GM23338 (cell line): ENCODE measurements at regions not wholly inside any gene's neighbourhood (a gene's known extent, or its start where the extent isn't known, plus 50 kb on each side); places are given as distances from the start of the nearest gene placed in this dataset.
"Not testable (repeated sequence)": the region's sequence is repeated elsewhere in the genome, so short reads cannot be mapped to it uniquely, and the experiment has no call there.

Experiments
- ATAC-seq: fragments of 200-7000 bp; cut with Tn5 transposase; 3 replicates; pipeline ENCODE4 v1.9.1; 2020
- DNase-seq: peaks from one replicate; pipeline ENCODE4 v3.0.0-alpha.2; 2015; ENCODE audit warnings: low spot score
- H2AFZ ChIP-seq: fragments of 200-600 bp; sonication (generic); 2 replicates; pipeline ENCODE4 v1.8.0; 2016; ENCODE audit warnings: antibody characterized with exemption, mild to moderate bottlenecking, moderate library complexity
- H3F3A ChIP-seq: fragments of 200-600 bp; sonication (generic); replicated peaks from 2 replicates; pipeline ENCODE4 v1.8.0; 2017; ENCODE audit warnings: antibody characterized with exemption, mixed run types, low read depth
- H3K27ac ChIP-seq: fragments of 200-600 bp; sonication (generic); 2 replicates; pipeline ENCODE4 v1.6.1; 2016; ENCODE audit warnings: low read depth
- H3K27me3 ChIP-seq: fragments of 200-600 bp; sonication (generic); 2 replicates; pipeline ENCODE4 v1.8.0; 2016; ENCODE audit warnings: mild to moderate bottlenecking, mixed run types, moderate library complexity; ENCODE audit not compliant: insufficient read depth
- H3K36me3 ChIP-seq: fragments of 200-600 bp; sonication (generic); 2 replicates; pipeline ENCODE4 v1.8.0; 2016; ENCODE audit warnings: mild to moderate bottlenecking; ENCODE audit not compliant: insufficient read depth
- H3K4me1 ChIP-seq: fragments of 200-600 bp; sonication (generic); 2 replicates; pipeline ENCODE4 v1.8.0; 2016; ENCODE audit warnings: mild to moderate bottlenecking, moderate library complexity; ENCODE audit not compliant: insufficient read depth
- H3K4me2 ChIP-seq: fragments of 200-600 bp; sonication (generic); 2 replicates; pipeline ENCODE4 v1.7.1; 2017; ENCODE audit warnings: mixed run types
- H3K4me3 ChIP-seq: fragments of 200-600 bp; sonication (generic); 2 replicates; pipeline ENCODE4 v1.6.1; 2016; ENCODE audit warnings: mixed run types
- H3K79me2 ChIP-seq: fragments of 200-600 bp; sonication (generic); replicated peaks from 2 replicates; pipeline ENCODE4 v1.8.0; 2017; ENCODE audit warnings: mild to moderate bottlenecking; ENCODE audit not compliant: insufficient read depth
- H3K9me2 ChIP-seq: fragments of 200-600 bp; sonication (generic); 2 replicates; pipeline ENCODE4 v1.8.0; 2017; ENCODE audit not compliant: insufficient read depth
- H4K20me1 ChIP-seq: fragments of 200-600 bp; sonication (generic); replicated peaks from 2 replicates; pipeline ENCODE4 v1.8.0; 2017; ENCODE audit warnings: mild to moderate bottlenecking; ENCODE audit not compliant: insufficient read depth
- H3K27ac Mint-ChIP-seq: 2 replicates; pipeline ENCODE4 v1.8.0; 2020; ENCODE audit warnings: inconsistent platforms, mild to moderate bottlenecking, moderate library complexity, mixed read lengths
- H3K27me3 Mint-ChIP-seq: 3 replicates; pipeline ENCODE4 v1.8.0; 2022; ENCODE audit warnings: low read depth, mild to moderate bottlenecking, moderate library complexity, mixed read lengths, inconsistent platforms; ENCODE audit not compliant: insufficient read depth, poor library complexity
- H3K36me3 Mint-ChIP-seq: 3 replicates; pipeline ENCODE4 v1.8.0; 2021; ENCODE audit warnings: low read depth, mild to moderate bottlenecking, inconsistent platforms, moderate library complexity, mixed read lengths
- H3K4me1 Mint-ChIP-seq: 3 replicates; pipeline ENCODE4 v1.8.0; 2020; ENCODE audit warnings: mild to moderate bottlenecking, inconsistent platforms, mixed read lengths
- H3K4me3 Mint-ChIP-seq: 3 replicates; pipeline ENCODE4 v1.8.0; 2021; ENCODE audit warnings: moderate library complexity, mild to moderate bottlenecking, inconsistent platforms, mixed read lengths
- H3K9me3 Mint-ChIP-seq: 3 replicates; pipeline ENCODE4 v1.8.0; 2020; ENCODE audit warnings: moderate library complexity, mild to moderate bottlenecking, inconsistent platforms, mixed read lengths
- CREB1 ChIP-seq: fragments of 250-450 bp; sonication (Bioruptor Pico); IDR thresholded peaks from 2 replicates; pipeline ENCODE4 v1.5.0; 2020; ENCODE audit warnings: low read depth, mild to moderate bottlenecking, moderate library complexity
- CTCF ChIP-seq, 2 experiments: fragments of 200-600 bp in 1 of 2; sonication (generic) in 1 of 2; conservative IDR thresholded peaks; 2 replicates each; pipeline versions ENCODE4 v1.5.1 to v1.6.1; 2016 to 2017; ENCODE audit warnings: antibody characterized with exemption in 2 of 2, low read depth in 2 of 2, mild to moderate bottlenecking in 2 of 2, moderate library complexity in 1 of 2
- POLR2AphosphoS5 ChIP-seq: IDR thresholded peaks from 2 replicates; pipeline ENCODE4 v1.6.1; 2016; ENCODE audit warnings: antibody characterized with exemption, low read depth

GRCh38 chr3:153503873-153504272, 341.8 kb downstream of the RAP2B start (continued):
- TF ChIP-seq CTCF (conservative IDR thresholded peaks at IDR 0.05; ENCODE audit: low read depth in 2 of 2) (no peak), POLR2AphosphoS5 (no peak)

GRCh38 chr3:153506205-153506604, 344.2 kb downstream of the RAP2B start:
- not testable (repeated sequence) for H3K36me3 Mint-ChIP-seq, ATAC-seq, H3K9me2 ChIP-seq

GRCh38 chr3:153506686-153507085, 344.7 kb downstream of the RAP2B start:
- not testable (repeated sequence) for H3K36me3 Mint-ChIP-seq, H3K36me3 ChIP-seq, H3F3A ChIP-seq, H3K4me3 Mint-ChIP-seq, ATAC-seq, H3K4me1 Mint-ChIP-seq, H3K4me3 ChIP-seq, H4K20me1 ChIP-seq, H3K9me3 Mint-ChIP-seq, H3K27ac ChIP-seq, H3K27me3 ChIP-seq, H3K27ac Mint-ChIP-seq, H3K9me2 ChIP-seq, H3K4me2 ChIP-seq, DNase-seq, H3K4me1 ChIP-seq, H3K79me2 ChIP-seq, H3K27me3 Mint-ChIP-seq, H2AFZ ChIP-seq

More at GRCh38 chr3:153506205-153506604, 344.2 kb downstream of the RAP2B start:
- H3K4me2 ChIP-seq, H3K4me3 Mint-ChIP-seq, H3K27me3 Mint-ChIP-seq, H3K4me1 ChIP-seq, H4K20me1 ChIP-seq, H3K9me3 Mint-ChIP-seq, H2AFZ ChIP-seq, H3K4me3 ChIP-seq, H3K4me1 Mint-ChIP-seq, H3K27ac ChIP-seq, H3F3A ChIP-seq, DNase-seq, H3K36me3 ChIP-seq, H3K79me2 ChIP-seq, H3K27ac Mint-ChIP-seq, H3K27me3 ChIP-seq: not testable (repeated sequence)

GRCh38 chr3:153513236-153513635, 351.2 kb downstream of the RAP2B start:
- Mint-ChIP-seq H3K9me3 (peaks cover 10% of the 10 kb centered on the region), H3K36me3 (peaks cover 8% of the 10 kb centered on the region; the same call in 2 of the 3 replicates), H3K27ac (no peak overlapping the region), H3K4me1 (no peaks in the 10 kb centered on the region), H3K4me3 (no peak overlapping the region), H3K27me3 (no peaks in the 10 kb centered on the region)
- H3K9me2 ChIP-seq: 0 out of 2 replicates have a peak, but pooled peaks cover 2% of the 10 kb centered on the region
- no peak overlapping the region for H2AFZ ChIP-seq
- H3K4me3 ChIP-seq: no peak overlapping the region
- no peaks in the 10 kb centered on the region for H3F3A ChIP-seq
- no peak overlapping the region for H3K27ac ChIP-seq
- ATAC-seq (peak; percentile 72), DNase-seq (peak; percentile 63)
- H3K27me3 ChIP-seq: no peaks in the 10 kb centered on the region
- H3K36me3 ChIP-seq: no peaks in the 10 kb centered on the region
- H3K79me2 ChIP-seq: no peaks in the 10 kb centered on the region
- no peak overlapping the region for H3K4me2 ChIP-seq
- no peaks in the 10 kb centered on the region for H3K4me1 ChIP-seq
- peak; percentile 54 to 59 for TF ChIP-seq CTCF (conservative IDR thresholded peaks at IDR 0.05; ENCODE audit: low read depth in 2 of 2)
- no peak for TF ChIP-seq CREB1 (CRISPR knock-in tag)
- no peaks in the 10 kb centered on the region for H4K20me1 ChIP-seq
